PFSK-1 (cell line): ENCODE measurements at regions not wholly inside any gene's neighbourhood (a gene's known extent, or its start where the extent isn't known, plus 50 kb on each side); places are given as distances from the start of the nearest gene placed in this dataset.

Experiments used
- FOXP2 ChIP-seq: optimal IDR thresholded peaks from 2 replicates; pipeline ENCODE3; 2011; ENCODE audit warnings: borderline replicate concordance, control low read depth, inconsistent platforms; ENCODE audit not compliant: insufficient read depth; ENCODE audit errors: extremely low read length, extremely low read depth
- POLR2AphosphoS5 ChIP-seq: IDR thresholded peaks from 2 replicates; pipeline ENCODE4 v1.6.1; 2012; ENCODE audit warnings: low read depth, mild to moderate bottlenecking, control low read depth, low read length, moderate library complexity
- SIN3A ChIP-seq: IDR thresholded peaks from 2 replicates; pipeline ENCODE4 v1.6.1; 2012; ENCODE audit warnings: mild to moderate bottlenecking, low read length, moderate library complexity, borderline replicate concordance; ENCODE audit not compliant: insufficient read depth
- TAF1 ChIP-seq: IDR thresholded peaks from 2 replicates; pipeline ENCODE4 v1.6.1; 2012; ENCODE audit warnings: low read length, control low read depth, borderline replicate concordance; ENCODE audit not compliant: insufficient read depth
- TF ChIP-seq, protein P1 (sequence below), 2 experiments: IDR thresholded peaks; 2 replicates each; pipeline versions ENCODE4 v1.6.1 to v1.8.0; 2011 to 2012; ENCODE audit warnings: low read depth in 2 of 2, low read length in 2 of 2, control low read depth in 1 of 2, inconsistent platforms in 1 of 2, mild to moderate bottlenecking in 1 of 2, moderate library complexity in 1 of 2; ENCODE audit not compliant: insufficient read depth in 1 of 2

DNA sequence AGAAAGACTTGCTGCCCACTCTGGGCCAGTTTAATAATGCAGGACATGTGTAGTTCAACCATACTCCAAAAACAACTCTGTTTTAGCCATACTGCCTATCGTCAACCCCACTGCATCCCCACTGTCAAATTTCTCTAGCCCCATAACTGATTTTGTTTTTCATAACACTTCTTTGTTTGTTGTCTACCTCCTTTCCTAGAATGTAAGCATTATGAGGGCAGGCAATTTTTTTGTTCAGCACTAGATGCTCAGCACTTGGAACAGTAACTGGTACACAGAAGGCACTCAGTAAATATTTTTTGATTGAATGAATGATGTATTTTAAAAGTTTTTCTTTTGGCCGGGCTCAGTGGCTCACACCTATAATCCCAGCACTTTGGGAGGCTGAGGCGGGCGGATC, 183.8 kb upstream of the MKLN1 start:
- TF ChIP-seq SIN3A = no peak
- TF ChIP-seq, protein P1, sequence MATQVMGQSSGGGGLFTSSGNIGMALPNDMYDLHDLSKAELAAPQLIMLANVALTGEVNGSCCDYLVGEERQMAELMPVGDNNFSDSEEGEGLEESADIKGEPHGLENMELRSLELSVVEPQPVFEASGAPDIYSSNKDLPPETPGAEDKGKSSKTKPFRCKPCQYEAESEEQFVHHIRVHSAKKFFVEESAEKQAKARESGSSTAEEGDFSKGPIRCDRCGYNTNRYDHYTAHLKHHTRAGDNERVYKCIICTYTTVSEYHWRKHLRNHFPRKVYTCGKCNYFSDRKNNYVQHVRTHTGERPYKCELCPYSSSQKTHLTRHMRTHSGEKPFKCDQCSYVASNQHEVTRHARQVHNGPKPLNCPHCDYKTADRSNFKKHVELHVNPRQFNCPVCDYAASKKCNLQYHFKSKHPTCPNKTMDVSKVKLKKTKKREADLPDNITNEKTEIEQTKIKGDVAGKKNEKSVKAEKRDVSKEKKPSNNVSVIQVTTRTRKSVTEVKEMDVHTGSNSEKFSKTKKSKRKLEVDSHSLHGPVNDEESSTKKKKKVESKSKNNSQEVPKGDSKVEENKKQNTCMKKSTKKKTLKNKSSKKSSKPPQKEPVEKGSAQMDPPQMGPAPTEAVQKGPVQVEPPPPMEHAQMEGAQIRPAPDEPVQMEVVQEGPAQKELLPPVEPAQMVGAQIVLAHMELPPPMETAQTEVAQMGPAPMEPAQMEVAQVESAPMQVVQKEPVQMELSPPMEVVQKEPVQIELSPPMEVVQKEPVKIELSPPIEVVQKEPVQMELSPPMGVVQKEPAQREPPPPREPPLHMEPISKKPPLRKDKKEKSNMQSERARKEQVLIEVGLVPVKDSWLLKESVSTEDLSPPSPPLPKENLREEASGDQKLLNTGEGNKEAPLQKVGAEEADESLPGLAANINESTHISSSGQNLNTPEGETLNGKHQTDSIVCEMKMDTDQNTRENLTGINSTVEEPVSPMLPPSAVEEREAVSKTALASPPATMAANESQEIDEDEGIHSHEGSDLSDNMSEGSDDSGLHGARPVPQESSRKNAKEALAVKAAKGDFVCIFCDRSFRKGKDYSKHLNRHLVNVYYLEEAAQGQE (IDR thresholded peaks at IDR 0.05; ENCODE audit: insufficient read depth in 1 of 2, low read depth in 2 of 2, low read length in 2 of 2) = no peak

DNA sequence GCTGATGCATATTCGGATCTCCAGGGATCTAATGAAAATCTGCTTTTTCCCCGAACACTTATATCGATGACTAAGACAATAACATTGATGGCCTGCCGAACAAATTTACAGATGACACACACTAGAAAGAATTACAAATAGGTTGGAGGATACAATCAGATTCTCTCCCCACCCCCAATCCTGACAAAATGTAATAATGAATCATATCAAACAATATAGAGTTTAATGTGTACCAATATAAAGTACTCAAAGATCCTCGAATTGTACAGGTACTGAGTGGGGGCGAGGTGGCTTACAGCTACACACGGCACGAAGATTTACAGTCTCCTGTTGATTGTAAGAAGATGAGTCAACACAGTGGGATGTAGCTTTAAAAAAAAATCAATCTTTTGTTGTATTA, 182.7 kb upstream of the MKLN1 start:
- TF ChIP-seq, protein P1 (IDR thresholded peaks at IDR 0.05; ENCODE audit: insufficient read depth in 1 of 2, low read depth in 2 of 2, low read length in 2 of 2) = no peak
- TF ChIP-seq TAF1 (no peak), SIN3A (no peak), POLR2AphosphoS5 (no peak), FOXP2 (no peak)

DNA sequence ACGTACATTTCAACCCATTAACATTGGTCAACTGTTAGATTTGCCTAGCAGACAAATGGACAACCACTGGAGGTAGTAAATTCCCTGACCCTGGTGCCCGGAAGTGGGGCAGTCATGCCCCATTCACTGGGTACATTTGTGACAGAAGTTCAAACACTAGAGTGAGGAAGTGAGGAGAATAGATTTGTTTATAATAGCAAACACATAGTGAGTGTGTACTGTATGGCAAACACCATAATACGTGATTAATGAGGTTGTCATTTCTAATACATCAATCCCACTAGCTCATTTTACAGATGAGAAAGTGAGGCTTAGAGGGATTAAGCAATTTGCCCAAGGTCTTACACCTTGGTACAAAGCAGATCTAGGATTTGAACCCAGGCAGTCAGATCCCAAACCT, 181.9 kb upstream of the MKLN1 start:
- no peak for TF ChIP-seq FOXP2

DNA sequence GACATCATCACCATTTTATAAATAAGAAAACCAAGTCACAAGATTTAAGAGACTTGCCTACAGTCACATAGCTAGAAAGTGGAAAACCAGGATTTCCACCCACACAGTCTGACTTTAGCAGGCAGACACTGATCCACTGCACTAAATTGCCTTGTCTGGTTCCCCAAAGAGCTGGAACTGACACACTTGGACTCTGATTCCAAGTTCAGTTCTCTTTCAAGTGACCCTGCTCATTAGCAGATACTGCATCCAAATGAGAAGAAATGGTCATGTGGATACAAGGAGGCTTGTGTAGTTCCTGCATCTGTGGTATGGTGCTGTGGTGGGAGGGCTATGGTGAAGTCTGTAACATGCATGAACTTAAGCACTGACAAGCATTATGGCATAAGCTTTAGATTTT, 180.1 kb upstream of the MKLN1 start:
- TF ChIP-seq SIN3A (no peak), POLR2AphosphoS5 (no peak), TAF1 (no peak), FOXP2 (no peak)
- TF ChIP-seq, protein P1 (IDR thresholded peaks at IDR 0.05; ENCODE audit: insufficient read depth in 1 of 2, low read depth in 2 of 2, low read length in 2 of 2) = no peak

DNA sequence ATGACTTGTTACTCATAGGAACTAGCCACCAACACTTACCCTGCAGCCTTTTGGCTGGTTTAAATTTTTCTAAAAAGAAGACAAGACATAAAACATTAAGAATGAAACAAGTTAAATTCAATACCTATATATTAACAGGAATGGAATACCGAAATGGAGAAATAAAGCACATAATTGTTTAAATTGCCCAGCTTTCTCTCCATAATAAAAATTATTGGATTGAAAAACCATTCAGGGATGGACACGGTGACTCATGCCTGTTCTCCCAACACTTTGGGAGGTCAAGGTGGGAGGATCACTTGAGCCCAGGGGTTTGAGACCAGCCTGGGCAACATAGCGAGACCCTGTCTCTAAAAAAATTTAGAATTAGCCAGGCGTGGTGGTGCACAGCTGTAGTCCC, 179.4 kb upstream of the MKLN1 start:
- no peak for TF ChIP-seq FOXP2
- TF ChIP-seq SIN3A = no peak
- no peak for TF ChIP-seq POLR2AphosphoS5
- no peak for TF ChIP-seq TAF1

DNA sequence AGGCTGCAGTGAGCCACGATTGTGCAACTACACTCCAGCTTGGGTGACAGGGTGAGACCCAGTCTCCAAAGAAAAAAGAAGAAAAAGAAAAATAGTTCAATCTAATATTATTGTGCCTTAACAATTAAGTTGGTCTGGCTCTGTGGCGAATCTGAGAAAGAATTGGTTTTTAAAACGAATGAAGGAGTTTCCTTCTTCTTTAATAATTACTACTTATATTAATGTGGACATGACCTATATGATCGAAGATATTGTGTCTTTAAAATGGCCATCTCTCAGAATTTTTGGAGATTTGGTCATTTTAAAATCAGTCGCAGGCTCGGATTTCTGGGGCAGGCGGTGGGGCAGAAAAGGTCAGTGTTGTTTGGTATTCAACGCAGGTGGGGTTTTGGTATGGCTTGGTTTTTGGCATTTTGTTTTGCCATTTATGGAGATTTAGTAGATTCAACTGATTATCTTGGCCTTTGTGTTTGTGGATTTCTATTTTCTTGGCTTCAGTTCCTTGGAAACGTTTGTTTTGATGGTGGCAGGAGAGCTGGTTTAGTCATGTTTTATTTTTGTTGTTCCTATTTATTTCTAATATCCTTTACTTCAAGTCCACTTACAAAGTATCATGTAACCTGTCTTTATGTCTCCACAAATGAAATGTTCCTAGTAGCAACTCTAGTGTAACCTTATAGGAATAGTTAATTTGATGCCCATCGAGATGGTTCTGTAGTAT, 178.8 kb upstream of the MKLN1 start:
- TF ChIP-seq SIN3A = no peak
- TF ChIP-seq, protein P1 (IDR thresholded peaks at IDR 0.05; ENCODE audit: insufficient read depth in 1 of 2, low read depth in 2 of 2, low read length in 2 of 2) = no peak
- TF ChIP-seq FOXP2 = no peak
- no peak for TF ChIP-seq POLR2AphosphoS5
- TF ChIP-seq TAF1 = no peak
